HEK293 (cell line): ENCODE measurements at regions not wholly inside any gene's neighbourhood (a gene's known extent, or its start where the extent isn't known, plus 50 kb on each side); places are given as distances from the start of the nearest gene placed in this dataset.
"Not testable (repeated sequence)": the region's sequence is repeated elsewhere in the genome, so short reads cannot be mapped to it uniquely, and the experiment has no call there.

ENCODE experiments used
- CTCF ChIA-PET: fragments of 350-600 bp; formaldehyde crosslinking; extraction: SDS; loops from one replicate; lab custom pipeline; 2021; ENCODE audit warnings: antibody characterized with exemption; lab: Yijun Ruan, JAX
- POLR2A ChIA-PET: fragments of 300-600 bp; formaldehyde crosslinking; extraction: SDS; loops from one replicate; lab custom pipeline; 2020; ENCODE audit warnings: antibody characterized with exemption, inconsistent platforms; lab: Yijun Ruan, JAX
- H3K27ac ChIP-seq: fragments of 200-500 bp; sonication (Bioruptor generic); 2 replicates; pipeline ENCODE4 v1.5.1; 2014; ENCODE audit warnings: low read depth, low read length, control low read depth, inconsistent platforms; ENCODE audit errors: extremely low read depth
- H3K36me3 ChIP-seq, 2 experiments: fragments of 200-500 bp in 1 of 2; sonication (Bioruptor generic) in 1 of 2; 1 replicate in 1 of 2; 2 replicates in 1 of 2; pipeline ENCODE4 v1.5.1; 2014 to 2017; ENCODE audit warnings: inconsistent platforms in 2 of 2, low read length in 2 of 2; ENCODE audit not compliant: control insufficient read depth in 2 of 2, insufficient read depth in 1 of 2
- H3K4me1 ChIP-seq: fragments of 200-500 bp; sonication (Bioruptor generic); 2 replicates; pipeline ENCODE4 v1.5.1; 2014; ENCODE audit warnings: mild to moderate bottlenecking, low read length, inconsistent platforms; ENCODE audit not compliant: control insufficient read depth, insufficient read depth
- H3K4me3 ChIP-seq: 2 replicates; pipeline ENCODE4 v1.5.1; 2011; ENCODE audit warnings: low read depth, mild to moderate bottlenecking, control low read depth, low read length, moderate library complexity
- H3K9me3 ChIP-seq: fragments of 200-500 bp; sonication (Bioruptor generic); 2 replicates; pipeline ENCODE4 v1.5.1; 2014; ENCODE audit warnings: low read depth, low read length, inconsistent platforms; ENCODE audit not compliant: control insufficient read depth, insufficient read depth
- BCL6B ChIP-seq: fragments of 450-650 bp; formaldehyde crosslinking; IDR thresholded peaks from 2 replicates; pipeline ENCODE4 v1.5.1; 2017; ENCODE audit warnings: missing biosample characterization, missing genetic modification characterization
- FEZF1 ChIP-seq: fragments of 450-650 bp; formaldehyde crosslinking; IDR thresholded peaks from 2 replicates; pipeline ENCODE4 v1.5.1; 2016; ENCODE audit warnings: missing biosample characterization, missing genetic modification characterization
- GLI2 ChIP-seq: fragments of 450-650 bp; formaldehyde crosslinking; IDR thresholded peaks from 2 replicates; pipeline ENCODE4; 2017; ENCODE audit warnings: missing biosample characterization, missing genetic modification characterization, low read depth, borderline replicate concordance
- SCRT2 ChIP-seq: fragments of 450-650 bp; formaldehyde crosslinking; IDR thresholded peaks from 2 replicates; pipeline ENCODE4 v1.5.1; 2016; ENCODE audit warnings: missing biosample characterization, missing genetic modification characterization
- ZBTB21 ChIP-seq: fragments of 450-650 bp; formaldehyde crosslinking; IDR thresholded peaks from 2 replicates; pipeline ENCODE4 v1.5.1; 2017; ENCODE audit warnings: missing biosample characterization, missing genetic modification characterization
- ZBTB6 ChIP-seq: fragments of 450-650 bp; formaldehyde crosslinking; IDR thresholded peaks from 2 replicates; pipeline ENCODE4 v1.5.1; 2017; ENCODE audit warnings: missing biosample characterization, missing genetic modification characterization
- ZNF16 ChIP-seq: fragments of 450-650 bp; formaldehyde crosslinking; IDR thresholded peaks from 2 replicates; pipeline ENCODE4 v1.5.1; 2016; ENCODE audit warnings: low read depth, missing biosample characterization, missing genetic modification characterization
- ZNF19 ChIP-seq: fragments of 450-650 bp; formaldehyde crosslinking; IDR thresholded peaks from 2 replicates; pipeline ENCODE4; 2016; ENCODE audit warnings: missing biosample characterization, missing genetic modification characterization, low read depth
- ZNF214 ChIP-seq: fragments of 450-650 bp; formaldehyde crosslinking; IDR thresholded peaks from 2 replicates; pipeline ENCODE4 v1.5.1; 2017; ENCODE audit warnings: missing biosample characterization, mild to moderate bottlenecking, missing genetic modification characterization, borderline replicate concordance
- ZNF223 ChIP-seq: fragments of 450-650 bp; formaldehyde crosslinking; IDR thresholded peaks from 2 replicates; pipeline ENCODE4 v1.5.1; 2016; ENCODE audit warnings: missing biosample characterization, missing genetic modification characterization
- ZNF362 ChIP-seq: fragments of 450-650 bp; formaldehyde crosslinking; IDR thresholded peaks from 2 replicates; pipeline ENCODE4 v1.5.1; 2016; ENCODE audit warnings: missing biosample characterization, missing genetic modification characterization
- ZNF391 ChIP-seq: fragments of 450-650 bp; formaldehyde crosslinking; IDR thresholded peaks from 2 replicates; pipeline ENCODE4 v1.5.1; 2016; ENCODE audit warnings: low read depth, missing biosample characterization, missing genetic modification characterization, borderline replicate concordance
- ZNF518A ChIP-seq: fragments of 450-650 bp; formaldehyde crosslinking; conservative IDR thresholded peaks from 2 replicates; pipeline ENCODE4 v1.5.1; 2016; ENCODE audit warnings: low read depth, missing biosample characterization, missing genetic modification characterization
- ZNF544 ChIP-seq: fragments of 450-650 bp; formaldehyde crosslinking; IDR thresholded peaks from 2 replicates; pipeline ENCODE4 v1.5.0; 2017; ENCODE audit warnings: missing biosample characterization, missing genetic modification characterization
- ZNF629 ChIP-seq: fragments of 450-650 bp; formaldehyde crosslinking; IDR thresholded peaks from 2 replicates; pipeline ENCODE4 v1.5.1; 2017; ENCODE audit warnings: missing biosample characterization, missing genetic modification characterization
- ZNF777 ChIP-seq: fragments of 450-650 bp; formaldehyde crosslinking; IDR thresholded peaks from 2 replicates; pipeline ENCODE4 v1.5.1; 2017; ENCODE audit warnings: missing biosample characterization, missing genetic modification characterization, borderline replicate concordance
- ZSCAN5A ChIP-seq: fragments of 450-650 bp; formaldehyde crosslinking; IDR thresholded peaks from 2 replicates; pipeline ENCODE4 v1.5.1; 2016; ENCODE audit warnings: missing biosample characterization, missing genetic modification characterization
- ZXDB ChIP-seq: fragments of 450-650 bp; formaldehyde crosslinking; IDR thresholded peaks from 2 replicates; pipeline ENCODE4 v1.5.1; 2016; ENCODE audit warnings: missing biosample characterization, missing genetic modification characterization

GRCh38 chr18:57950542-57950941, 93.5 kb upstream of the NEDD4L start:
- H3K27ac ChIP-seq: no peak overlapping the region
- ChIA-PET CTCF (interaction anchor here (1.1 to 1.7 kb wide), 2 partner anchors 8 to 185 kb away, joined by 3 to 4 read pairs; no protein-coding TSS in a partner anchor), POLR2A (no interaction called here)

GRCh38 chr18:57949335-57949734, 94.7 kb upstream of the NEDD4L start:
- POLR2A ChIA-PET, H3K4me1 ChIP-seq: not testable (repeated sequence)
- CTCF ChIA-PET: interaction anchor here (0.6 to 1.1 kb wide), 2 partner anchors 9 to 10 kb away, joined by 3 to 4 read pairs; no protein-coding TSS in a partner anchor

More at GRCh38 chr18:57950542-57950941, 93.5 kb upstream of the NEDD4L start:
- no peak overlapping the region for H3K4me3 ChIP-seq
- TF ChIP-seq ZXDB (tag by site-specific recombination) (no peak), ZNF16 (tag by site-specific recombination) (no peak), ZNF19 (no peak), ZNF391 (tag by site-specific recombination) (no peak), ZNF629 (tag by site-specific recombination) (no peak), SCRT2 (no peak), ZSCAN5A (tag by site-specific recombination) (no peak), ZBTB6 (tag by site-specific recombination) (no peak), ZNF544 (tag by site-specific recombination) (no peak), BCL6B (tag by site-specific recombination) (no peak), ZNF518A (tag by site-specific recombination) (no peak), GLI2 (no peak), ZNF777 (tag by site-specific recombination) (no peak), ZNF362 (tag by site-specific recombination) (no peak), FEZF1 (tag by site-specific recombination) (no peak), ZNF223 (tag by site-specific recombination) (no peak), ZBTB21 (tag by site-specific recombination) (no peak), ZNF214 (tag by site-specific recombination) (no peak)
- TF ChIP-seq, all 188 proteins: peak for 0
- Histone ChIP-seq H3K9me3 (no peaks in the 10 kb centered on the region), H3K4me1 (no peaks in the 10 kb centered on the region), H3K36me3 (no peaks in the 10 kb centered on the region)

More at GRCh38 chr18:57949335-57949734, 94.7 kb upstream of the NEDD4L start:
- not testable (repeated sequence) for H3K9me3 ChIP-seq, H3K36me3 ChIP-seq, H3K4me3 ChIP-seq, H3K27ac ChIP-seq
